Endothelial cell of umbilical vein (primary cell): ENCODE measurements at regions not wholly inside any gene's neighbourhood (a gene's known extent, or its start where the extent isn't known, plus 50 kb on each side); places are given as distances from the start of the nearest gene placed in this dataset.

Experiments
- POLR2A ChIP-seq: IDR thresholded peaks from 2 replicates; pipeline ENCODE4 v1.6.1; 2012; ENCODE audit warnings: low read depth, mild to moderate bottlenecking, control low read depth, low read length
- TF ChIP-seq, protein P1 (sequence below), 2 donors: IDR thresholded peaks; 1 replicate in 1 of 2; 2 replicates in 1 of 2; pipeline ENCODE4 v1.5.1; 2011; ENCODE audit warnings: low read length in 2 of 2, mild to moderate bottlenecking in 2 of 2, moderate library complexity in 2 of 2, control low read depth in 1 of 2, inconsistent platforms in 1 of 2, low read depth in 1 of 2; ENCODE audit not compliant: insufficient read depth in 1 of 2; ENCODE audit errors: extremely low read depth in 1 of 2

DNA sequence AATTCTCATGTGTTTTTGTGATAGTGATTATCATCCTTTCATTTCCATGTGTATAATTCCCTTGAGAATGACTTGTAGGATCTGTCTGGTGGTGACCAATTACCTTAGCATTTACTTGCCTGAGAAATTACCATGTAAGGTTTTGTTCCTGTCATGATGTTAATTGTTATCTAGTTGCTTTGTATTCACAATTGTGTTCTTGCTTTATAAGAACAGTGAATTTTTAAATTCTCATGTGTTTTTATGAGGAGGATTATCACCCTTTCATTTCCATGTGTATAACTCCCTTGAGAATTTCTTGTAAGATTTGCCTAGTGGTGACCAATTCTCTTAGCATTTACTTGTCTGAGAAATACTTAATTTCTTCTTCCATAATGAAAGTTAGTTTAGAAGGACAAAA lies 758.2 kb upstream of the NDST4 start:
- TF ChIP-seq, protein P1, sequence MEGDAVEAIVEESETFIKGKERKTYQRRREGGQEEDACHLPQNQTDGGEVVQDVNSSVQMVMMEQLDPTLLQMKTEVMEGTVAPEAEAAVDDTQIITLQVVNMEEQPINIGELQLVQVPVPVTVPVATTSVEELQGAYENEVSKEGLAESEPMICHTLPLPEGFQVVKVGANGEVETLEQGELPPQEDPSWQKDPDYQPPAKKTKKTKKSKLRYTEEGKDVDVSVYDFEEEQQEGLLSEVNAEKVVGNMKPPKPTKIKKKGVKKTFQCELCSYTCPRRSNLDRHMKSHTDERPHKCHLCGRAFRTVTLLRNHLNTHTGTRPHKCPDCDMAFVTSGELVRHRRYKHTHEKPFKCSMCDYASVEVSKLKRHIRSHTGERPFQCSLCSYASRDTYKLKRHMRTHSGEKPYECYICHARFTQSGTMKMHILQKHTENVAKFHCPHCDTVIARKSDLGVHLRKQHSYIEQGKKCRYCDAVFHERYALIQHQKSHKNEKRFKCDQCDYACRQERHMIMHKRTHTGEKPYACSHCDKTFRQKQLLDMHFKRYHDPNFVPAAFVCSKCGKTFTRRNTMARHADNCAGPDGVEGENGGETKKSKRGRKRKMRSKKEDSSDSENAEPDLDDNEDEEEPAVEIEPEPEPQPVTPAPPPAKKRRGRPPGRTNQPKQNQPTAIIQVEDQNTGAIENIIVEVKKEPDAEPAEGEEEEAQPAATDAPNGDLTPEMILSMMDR (IDR thresholded peaks at IDR 0.05; ENCODE audit: extremely low read depth in 1 of 2, insufficient read depth in 1 of 2, low read depth in 1 of 2, low read length in 2 of 2) = no peak
- no peak for TF ChIP-seq POLR2A
